Heart left ventricle (tissue), 16 donors: ENCODE measurements at regions not wholly inside any gene's neighbourhood (a gene's known extent, or its start where the extent isn't known, plus 50 kb on each side); places are given as distances from the start of the nearest gene placed in this dataset.

Experiments
- ATAC-seq, 4 donors: fragments of 200-7000 bp; cut with Tn5 transposase; one replicate each; pipeline ENCODE4 v1.9.1; 2020 to 2022; ENCODE audit warnings: moderate library complexity in 4 of 4, mild to moderate bottlenecking in 3 of 4, moderate number of reproducible peaks in 1 of 4
- DNase-seq, 5 donors: peaks; one replicate each; pipeline ENCODE4 v3.0.0-alpha.2; 2020
- H3K27ac ChIP-seq, 12 donors: fragments of 200-600 bp; sonication (generic) in 4 of 12; one replicate each; pipeline versions ENCODE4 v1.5.0 to v1.8.0; 2016 to 2022; ENCODE audit warnings: mild to moderate bottlenecking in 2 of 12
- H3K27me3 ChIP-seq, 9 donors: fragments of 200-600 bp; sonication (generic) in 2 of 9; one replicate each; pipeline versions ENCODE4 v1.5.1 to v1.8.0; 2016 to 2022; ENCODE audit warnings: mild to moderate bottlenecking in 3 of 9
- H3K36me3 ChIP-seq, 9 donors: fragments of 200-600 bp; sonication (generic) in 2 of 9; one replicate each; pipeline versions ENCODE4 v1.5.0 to v1.8.0; 2018 to 2022; ENCODE audit warnings: mild to moderate bottlenecking in 2 of 9
- H3K4me1 ChIP-seq, 12 donors: fragments of 200-600 bp; sonication (generic) in 4 of 12; one replicate each; pipeline versions ENCODE4 v1.5.0 to v1.8.0; 2016 to 2022; ENCODE audit warnings: mild to moderate bottlenecking in 3 of 12
- H3K4me3 ChIP-seq, 12 donors: fragments of 200-600 bp; sonication (generic) in 4 of 12; one replicate each; pipeline versions ENCODE4 v1.5.0 to v1.8.0; 2017 to 2022; ENCODE audit warnings: mild to moderate bottlenecking in 9 of 12, moderate library complexity in 4 of 12
- H3K9me3 ChIP-seq, 12 donors: fragments of 200-600 bp; sonication (generic) in 4 of 12; one replicate each; pipeline versions ENCODE4 v1.5.0 to v1.8.0; 2016 to 2022; ENCODE audit warnings: mild to moderate bottlenecking in 1 of 12
- POLR2A ChIP-seq, 2 donors: fragments of 450-650 bp; IDR thresholded peaks; one replicate each; pipeline ENCODE4 v1.6.1; 2017; ENCODE audit warnings: antibody characterized with exemption in 2 of 2, mild to moderate bottlenecking in 2 of 2, moderate library complexity in 2 of 2
- WGBS, 4 donors: extraction: QIAGEN DNeasy Blood & Tissue Kit in 2 of 4; methylation state at CpG; one replicate each; pipeline versions ENCODE4 v1.1.5 to v1.1.7; 2013 to 2018; 5-methylcytosine and 5-hydroxymethylcytosine counted together
- intact Hi-C, 10 donors: fragments of 100-400 bp; cut with DNase I; formaldehyde crosslinking; loops; one replicate each; pipeline versions ENCODE4 v1.11.1 to v1.14.2; 2022
- TF ChIP-seq, protein P1 (sequence below), 12 donors: fragments of 200-600 bp; sonication (generic) in 4 of 12; IDR thresholded peaks; one replicate each; pipeline versions ENCODE4 v1.5.0 to v1.8.0; 2018 to 2022; ENCODE audit warnings: antibody characterized with exemption in 12 of 12, mild to moderate bottlenecking in 5 of 12
- donor health status: ischemic (EF 13 %, LVEDD 7.1; RV severe dilation, severe dysfunction).
- donor health status: healthy with polysubstance abuse.
- donor health status: DM: no; HTN: yes; CAD: no.
- donor health status: DM: no; HTN: no; CAD: no.
- donor health status: ischemic (EF 25% LVEDD 6.9; RV normal size, moderate dysfunction).
- donor health status: ischemic (EF 25% LVEDD 5.7; RV mildly dilated, moderate dysfunction).
- donor health status: healthy.
- donor health status: DM: yes; HTN: yes; CAD: no.
- donor health status: ischemic (EF 35%, LVEDD 5.7; RV mildly dilated, moderate dysfunction).
- donor health status: nonischemic (EF 11% LVEDD 7.7; RV severe dilation, severe dysfunction).
- donor health status: DM: yes; HTN: yes; CAD: no.
- donor health status: PGD.
- donor health status: ischemic (EF 29% LVEDD 5.4; RV normal size, mild dysfunction).
- donor health status: nonischemic (EF 23%, LVEDD 6.1; RV moderate dilation, normal function).

DNA sequence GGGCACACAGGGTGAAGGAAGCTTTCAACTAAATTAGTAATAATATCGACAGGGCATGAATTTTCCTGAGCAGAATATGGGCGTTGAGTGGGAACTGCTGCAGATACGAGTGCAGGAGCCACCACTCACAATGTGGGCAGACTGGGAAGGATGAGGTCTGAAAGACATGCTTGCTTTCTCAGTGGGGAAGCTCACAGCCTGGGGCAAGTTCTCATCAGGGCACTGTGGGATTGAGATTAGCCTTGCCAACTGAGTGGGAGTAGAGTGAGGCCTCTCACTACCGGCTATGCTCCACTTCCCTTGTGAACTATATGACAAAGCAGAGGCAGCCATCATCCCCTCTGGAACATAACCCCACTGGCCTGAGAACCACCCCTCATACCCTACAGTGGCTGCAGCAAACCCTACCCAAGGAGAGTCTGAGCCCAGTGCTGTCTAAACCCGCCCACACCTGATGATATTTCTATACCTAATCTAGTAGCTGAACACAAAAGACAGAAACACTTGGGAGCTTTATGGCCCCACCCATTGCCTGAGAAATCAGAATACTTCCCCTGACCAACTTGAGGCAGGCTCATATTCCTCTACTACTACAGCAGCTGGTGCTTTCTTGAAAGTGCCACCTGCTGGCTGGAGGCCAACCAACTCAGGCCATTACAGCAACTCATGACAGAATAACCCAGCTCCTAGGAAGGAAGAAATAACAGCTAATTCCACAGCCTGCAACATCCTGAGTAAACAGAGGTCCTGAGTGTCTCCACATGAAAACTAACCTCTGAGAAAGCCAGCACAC lies 173.7 kb upstream of the SPEF2 start:
- Histone ChIP-seq H3K27ac (no peak overlapping the region), H3K36me3 (no peaks in the 10 kb centered on the region), H3K27me3 (no peaks in the 10 kb centered on the region), H3K9me3 (peaks cover 0 to 9% (median 0%) of the 10 kb centered on the region in 12 donors), H3K4me1 (no peaks in the 10 kb centered on the region), H3K4me3 (no peak overlapping the region)
- ATAC-seq, result no peak
- DNase-seq, result no peak
- TF ChIP-seq POLR2A (IDR thresholded peaks at IDR 0.05), result no peak
- TF ChIP-seq, protein P1, sequence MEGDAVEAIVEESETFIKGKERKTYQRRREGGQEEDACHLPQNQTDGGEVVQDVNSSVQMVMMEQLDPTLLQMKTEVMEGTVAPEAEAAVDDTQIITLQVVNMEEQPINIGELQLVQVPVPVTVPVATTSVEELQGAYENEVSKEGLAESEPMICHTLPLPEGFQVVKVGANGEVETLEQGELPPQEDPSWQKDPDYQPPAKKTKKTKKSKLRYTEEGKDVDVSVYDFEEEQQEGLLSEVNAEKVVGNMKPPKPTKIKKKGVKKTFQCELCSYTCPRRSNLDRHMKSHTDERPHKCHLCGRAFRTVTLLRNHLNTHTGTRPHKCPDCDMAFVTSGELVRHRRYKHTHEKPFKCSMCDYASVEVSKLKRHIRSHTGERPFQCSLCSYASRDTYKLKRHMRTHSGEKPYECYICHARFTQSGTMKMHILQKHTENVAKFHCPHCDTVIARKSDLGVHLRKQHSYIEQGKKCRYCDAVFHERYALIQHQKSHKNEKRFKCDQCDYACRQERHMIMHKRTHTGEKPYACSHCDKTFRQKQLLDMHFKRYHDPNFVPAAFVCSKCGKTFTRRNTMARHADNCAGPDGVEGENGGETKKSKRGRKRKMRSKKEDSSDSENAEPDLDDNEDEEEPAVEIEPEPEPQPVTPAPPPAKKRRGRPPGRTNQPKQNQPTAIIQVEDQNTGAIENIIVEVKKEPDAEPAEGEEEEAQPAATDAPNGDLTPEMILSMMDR (IDR thresholded peaks at IDR 0.05), result no peak
- intact Hi-C loops, result no loop called here
- WGBS, 4 donors, result 92 to 99% (median 95%) methylated on average over 5 of the region's 5 CpGs

DNA sequence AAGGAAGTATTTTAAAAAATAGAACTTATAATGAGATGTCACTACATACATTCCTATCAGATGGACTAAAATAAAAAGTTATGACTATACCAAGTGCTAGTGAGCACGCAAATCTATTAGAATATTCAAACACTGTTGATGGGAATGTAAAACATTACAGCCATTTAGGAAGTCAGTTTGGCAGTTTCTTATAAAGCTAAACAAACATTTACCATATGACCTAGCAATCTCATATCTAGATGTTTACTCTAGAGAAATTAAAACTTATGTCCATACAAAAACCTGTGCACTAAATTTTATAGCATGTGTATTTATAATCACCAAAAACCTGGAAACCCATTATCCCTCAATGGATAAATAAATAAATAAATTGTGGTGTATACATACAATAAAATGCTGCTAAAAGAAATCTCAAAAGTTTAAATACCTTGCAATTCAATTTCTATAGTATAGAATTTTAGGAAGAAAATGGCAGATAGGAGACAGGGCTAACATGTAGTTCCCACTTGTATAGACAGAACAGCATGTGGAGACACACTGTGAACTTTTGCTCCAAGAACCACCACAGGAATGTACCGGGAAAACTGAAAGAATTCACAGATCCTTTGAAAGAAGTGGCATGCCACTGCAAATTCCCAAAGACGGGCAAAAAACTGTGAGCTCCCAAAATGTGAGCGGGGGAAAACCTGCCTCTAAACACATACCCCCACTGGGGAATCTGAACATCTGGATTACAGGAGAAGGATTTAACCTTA lies 174.6 kb upstream of the SPEF2 start:
- Histone ChIP-seq H3K4me1 (no peaks in the 10 kb centered on the region), H3K9me3 (peaks cover 0 to 9% (median 0%) of the 10 kb centered on the region in 12 donors), H3K4me3 (no peak overlapping the region), H3K36me3 (no peaks in the 10 kb centered on the region), H3K27me3 (no peaks in the 10 kb centered on the region), H3K27ac (no peak overlapping the region)
- ATAC-seq (no peak), DNase-seq (no peak)
- no peak for TF ChIP-seq POLR2A (IDR thresholded peaks at IDR 0.05)
- WGBS, 4 donors, result 86 to 93% (median 88%) methylated on average over 4 of the region's 4 CpGs
- intact Hi-C loops, result no loop called here

DNA sequence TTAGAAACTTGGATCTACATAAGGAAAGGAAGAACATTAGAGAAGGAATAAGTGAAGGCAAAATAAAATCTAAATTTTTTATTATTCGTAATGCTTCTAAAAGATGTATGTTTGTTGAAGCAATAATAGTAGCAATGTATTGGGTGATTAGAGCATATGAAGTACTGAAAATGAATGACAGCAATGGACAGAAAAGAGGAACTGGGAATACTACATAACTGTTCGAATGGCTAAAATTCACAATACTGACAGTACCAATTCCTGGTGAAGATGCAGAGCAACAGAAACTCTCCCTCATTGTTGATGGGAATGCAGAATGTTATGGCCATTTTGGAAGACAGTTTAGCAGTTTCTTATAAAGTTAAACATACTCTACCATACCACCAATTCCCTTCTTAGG lies 177.3 kb upstream of the SPEF2 start:
- Histone ChIP-seq H3K9me3 (no peaks in the 10 kb centered on the region), H3K27me3 (no peaks in the 10 kb centered on the region), H3K4me1 (no peaks in the 10 kb centered on the region), H3K27ac (no peak overlapping the region), H3K36me3 (no peaks in the 10 kb centered on the region), H3K4me3 (no peak overlapping the region)
- no peak for TF ChIP-seq POLR2A (IDR thresholded peaks at IDR 0.05)
- TF ChIP-seq, protein P1 (IDR thresholded peaks at IDR 0.05), result no peak
- ATAC-seq (no peak), DNase-seq (no peak)
- intact Hi-C loops, result no loop called here
- 87 to 91% (median 90%) methylated on average over 2 of the region's 2 CpGs for WGBS, 4 donors

DNA sequence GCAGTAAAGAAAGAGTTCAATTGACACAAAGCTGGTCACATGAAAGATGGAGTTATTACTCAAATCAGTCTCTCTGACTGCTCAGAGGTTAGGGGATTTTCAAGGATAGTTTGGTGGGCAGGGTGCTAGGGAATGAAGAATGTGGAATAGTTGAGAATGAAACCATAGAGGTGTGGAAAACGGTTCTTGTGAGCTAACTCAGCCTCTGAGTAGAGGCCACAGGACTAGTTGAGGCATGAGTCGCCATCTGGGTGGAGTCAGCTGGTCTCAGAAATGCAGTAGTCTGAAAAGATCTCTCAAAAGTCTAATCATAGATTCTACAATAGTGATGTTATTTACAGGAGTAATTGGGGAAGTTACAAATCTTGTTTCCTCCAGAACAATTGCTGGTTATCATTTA lies 178.9 kb upstream of the SPEF2 start:
- no peak overlapping the region for H3K27ac ChIP-seq
- DNase-seq (no peak), ATAC-seq (no peak)
- intact Hi-C loops, result no loop called here
- no peaks in the 10 kb centered on the region for H3K27me3 ChIP-seq
- no peaks in the 10 kb centered on the region for H3K4me1 ChIP-seq
- H3K36me3 ChIP-seq, result no peaks in the 10 kb centered on the region
- no peak for TF ChIP-seq POLR2A (IDR thresholded peaks at IDR 0.05)
- TF ChIP-seq, protein P1 (IDR thresholded peaks at IDR 0.05), result no peak
- no peaks in the 10 kb centered on the region for H3K9me3 ChIP-seq
- whole genome bisulfite sequencing, 4 donors, result 69 to 88% (median 78%) methylated on average over 2 of the region's 2 CpGs
- no peak overlapping the region for H3K4me3 ChIP-seq
